GM23338 (cell line): ENCODE measurements at regions not wholly inside any gene's neighbourhood (a gene's known extent, or its start where the extent isn't known, plus 50 kb on each side); places are given as distances from the start of the nearest gene placed in this dataset.

ENCODE experiments used
- ATAC-seq: fragments of 200-7000 bp; cut with Tn5 transposase; 3 replicates; pipeline ENCODE4 v1.9.1; 2020
- DNase-seq: peaks from one replicate; pipeline ENCODE4 v3.0.0-alpha.2; 2015; ENCODE audit warnings: low spot score
- H2AFZ ChIP-seq: fragments of 200-600 bp; sonication (generic); 2 replicates; pipeline ENCODE4 v1.8.0; 2016; ENCODE audit warnings: antibody characterized with exemption, mild to moderate bottlenecking, moderate library complexity
- H3F3A ChIP-seq: fragments of 200-600 bp; sonication (generic); replicated peaks from 2 replicates; pipeline ENCODE4 v1.8.0; 2017; ENCODE audit warnings: antibody characterized with exemption, mixed run types, low read depth
- H3K27ac ChIP-seq: fragments of 200-600 bp; sonication (generic); 2 replicates; pipeline ENCODE4 v1.6.1; 2016; ENCODE audit warnings: low read depth
- H3K27me3 ChIP-seq: fragments of 200-600 bp; sonication (generic); 2 replicates; pipeline ENCODE4 v1.8.0; 2016; ENCODE audit warnings: mild to moderate bottlenecking, mixed run types, moderate library complexity; ENCODE audit not compliant: insufficient read depth
- H3K36me3 ChIP-seq: fragments of 200-600 bp; sonication (generic); 2 replicates; pipeline ENCODE4 v1.8.0; 2016; ENCODE audit warnings: mild to moderate bottlenecking; ENCODE audit not compliant: insufficient read depth
- H3K4me1 ChIP-seq: fragments of 200-600 bp; sonication (generic); 2 replicates; pipeline ENCODE4 v1.8.0; 2016; ENCODE audit warnings: mild to moderate bottlenecking, moderate library complexity; ENCODE audit not compliant: insufficient read depth
- H3K4me2 ChIP-seq: fragments of 200-600 bp; sonication (generic); 2 replicates; pipeline ENCODE4 v1.7.1; 2017; ENCODE audit warnings: mixed run types
- H3K4me3 ChIP-seq: fragments of 200-600 bp; sonication (generic); 2 replicates; pipeline ENCODE4 v1.6.1; 2016; ENCODE audit warnings: mixed run types
- H3K79me2 ChIP-seq: fragments of 200-600 bp; sonication (generic); replicated peaks from 2 replicates; pipeline ENCODE4 v1.8.0; 2017; ENCODE audit warnings: mild to moderate bottlenecking; ENCODE audit not compliant: insufficient read depth
- H3K9me2 ChIP-seq: fragments of 200-600 bp; sonication (generic); 2 replicates; pipeline ENCODE4 v1.8.0; 2017; ENCODE audit not compliant: insufficient read depth
- H4K20me1 ChIP-seq: fragments of 200-600 bp; sonication (generic); replicated peaks from 2 replicates; pipeline ENCODE4 v1.8.0; 2017; ENCODE audit warnings: mild to moderate bottlenecking; ENCODE audit not compliant: insufficient read depth
- H3K27ac Mint-ChIP-seq: 2 replicates; pipeline ENCODE4 v1.8.0; 2020; ENCODE audit warnings: inconsistent platforms, mild to moderate bottlenecking, moderate library complexity, mixed read lengths
- H3K27me3 Mint-ChIP-seq: 3 replicates; pipeline ENCODE4 v1.8.0; 2022; ENCODE audit warnings: low read depth, mild to moderate bottlenecking, moderate library complexity, mixed read lengths, inconsistent platforms; ENCODE audit not compliant: insufficient read depth, poor library complexity
- H3K36me3 Mint-ChIP-seq: 3 replicates; pipeline ENCODE4 v1.8.0; 2021; ENCODE audit warnings: low read depth, mild to moderate bottlenecking, inconsistent platforms, moderate library complexity, mixed read lengths
- H3K4me1 Mint-ChIP-seq: 3 replicates; pipeline ENCODE4 v1.8.0; 2020; ENCODE audit warnings: mild to moderate bottlenecking, inconsistent platforms, mixed read lengths
- H3K4me3 Mint-ChIP-seq: 3 replicates; pipeline ENCODE4 v1.8.0; 2021; ENCODE audit warnings: moderate library complexity, mild to moderate bottlenecking, inconsistent platforms, mixed read lengths
- H3K9me3 Mint-ChIP-seq: 3 replicates; pipeline ENCODE4 v1.8.0; 2020; ENCODE audit warnings: moderate library complexity, mild to moderate bottlenecking, inconsistent platforms, mixed read lengths
- CREB1 ChIP-seq: fragments of 250-450 bp; sonication (Bioruptor Pico); IDR thresholded peaks from 2 replicates; pipeline ENCODE4 v1.5.0; 2020; ENCODE audit warnings: low read depth, mild to moderate bottlenecking, moderate library complexity
- CTCF ChIP-seq, 2 experiments: fragments of 200-600 bp in 1 of 2; sonication (generic) in 1 of 2; conservative IDR thresholded peaks; 2 replicates each; pipeline versions ENCODE4 v1.5.1 to v1.6.1; 2016 to 2017; ENCODE audit warnings: antibody characterized with exemption in 2 of 2, low read depth in 2 of 2, mild to moderate bottlenecking in 2 of 2, moderate library complexity in 1 of 2
- ETS1 ChIP-seq: IDR thresholded peaks from 2 replicates; pipeline ENCODE4 v1.6.1; 2016; ENCODE audit warnings: antibody characterized with exemption
- EZH2 ChIP-seq: fragments of 200-600 bp; sonication (generic); IDR thresholded peaks from one replicate; pipeline ENCODE4 v1.8.0; 2017; ENCODE audit warnings: antibody characterized with exemption, mild to moderate bottlenecking, low read depth; ENCODE audit not compliant: unreplicated experiment
- EZH2phosphoT487 ChIP-seq: fragments of 200-600 bp; sonication (generic); IDR thresholded peaks from one replicate; pipeline ENCODE4 v1.8.1; 2018; ENCODE audit warnings: antibody characterized with exemption; ENCODE audit not compliant: unreplicated experiment
- JUNB ChIP-seq: IDR thresholded peaks from one replicate; pipeline ENCODE4 v1.6.1; 2016; ENCODE audit warnings: antibody characterized with exemption; ENCODE audit not compliant: unreplicated experiment
- NANOG ChIP-seq: IDR thresholded peaks from 2 replicates; pipeline ENCODE4 v1.6.1; 2016; ENCODE audit warnings: antibody characterized with exemption, borderline replicate concordance
- POLR2AphosphoS5 ChIP-seq: IDR thresholded peaks from 2 replicates; pipeline ENCODE4 v1.6.1; 2016; ENCODE audit warnings: antibody characterized with exemption, low read depth
- REST ChIP-seq: IDR thresholded peaks from one replicate; pipeline ENCODE4 v1.6.1; 2018; ENCODE audit warnings: antibody characterized with exemption; ENCODE audit not compliant: unreplicated experiment
- STAT1 ChIP-seq: IDR thresholded peaks from one replicate; pipeline ENCODE4 v1.6.1; 2016; ENCODE audit warnings: antibody characterized with exemption; ENCODE audit not compliant: unreplicated experiment
- ZNF114 ChIP-seq: fragments of 250-450 bp; sonication (Bioruptor Pico); IDR thresholded peaks from 2 replicates; pipeline ENCODE4 v1.5.0; 2020; ENCODE audit warnings: mild to moderate bottlenecking, moderate library complexity
- ZNF331 ChIP-seq: fragments of 250-450 bp; sonication (Bioruptor Pico); IDR thresholded peaks from 2 replicates; pipeline ENCODE4 v1.5.0; 2020; ENCODE audit warnings: low read depth, mild to moderate bottlenecking, moderate library complexity
- ZNF462 ChIP-seq: fragments of 250-450 bp; sonication (Bioruptor Pico); IDR thresholded peaks from 2 replicates; pipeline ENCODE4 v1.5.0; 2020; ENCODE audit warnings: mild to moderate bottlenecking, moderate library complexity

- no peak overlapping the region for H3K4me3 ChIP-seq
- Mint-ChIP-seq H3K4me1 (peaks cover 16% of the 10 kb centered on the region), H3K27me3 (peaks cover 9% of the 10 kb centered on the region), H3K4me3 (no peak overlapping the region), H3K36me3 (peaks cover 5% of the 10 kb centered on the region), H3K27ac (no peak overlapping the region), H3K9me3 (peaks cover 6% of the 10 kb centered on the region)
- no peaks in the 10 kb centered on the region for H3F3A ChIP-seq
- H3K79me2 ChIP-seq, result no peaks in the 10 kb centered on the region
- no peak overlapping the region for H3K27ac ChIP-seq
- H3K4me2 ChIP-seq, result no peak overlapping the region
- DNase-seq (no peak), ATAC-seq (no peak)
- no peaks in the 10 kb centered on the region for H4K20me1 ChIP-seq
- H3K36me3 ChIP-seq, result no peaks in the 10 kb centered on the region
- H3K9me2 ChIP-seq, result no peaks in the 10 kb centered on the region
- H3K4me1 ChIP-seq, result no peaks in the 10 kb centered on the region
- TF ChIP-seq STAT1, result no peak
- no peak for TF ChIP-seq ZNF114 (CRISPR knock-in tag)
- no peak for TF ChIP-seq JUNB
- no peak for TF ChIP-seq NANOG
- TF ChIP-seq ETS1, result no peak
- TF ChIP-seq EZH2phosphoT487, result no peak
- no peak for TF ChIP-seq POLR2AphosphoS5
- no peak for TF ChIP-seq CREB1
- no peak for TF ChIP-seq REST
- no peak for TF ChIP-seq ZNF462 (CRISPR knock-in tag)
- TF ChIP-seq ZNF331 (CRISPR knock-in tag), result no peak
- TF ChIP-seq CTCF (conservative IDR thresholded peaks at IDR 0.05; ENCODE audit: low read depth in 2 of 2), result no peak
- TF ChIP-seq EZH2, result no peak
- H2AFZ ChIP-seq, result no peak overlapping the region
- no peaks in the 10 kb centered on the region for H3K27me3 ChIP-seq
Observed at GRCh38 chr9:135373151-135373685, 106.4 kb upstream of the PPP1R26 start.
